H9 (cell line): ENCODE measurements at regions not wholly inside any gene's neighbourhood (a gene's known extent, or its start where the extent isn't known, plus 50 kb on each side); places are given as distances from the start of the nearest gene placed in this dataset.

Experiments
- DNase-seq: peaks from one replicate; pipeline ENCODE4 v3.0.0-alpha.2; 2017
- H2AFZ ChIP-seq: one replicate; pipeline ENCODE4 v1.6.1; 2013; ENCODE audit warnings: mild to moderate bottlenecking, low read length, control low read depth, moderate library complexity
- H2AK5ac ChIP-seq: 2 replicates; pipeline ENCODE4 v1.6.1; 2013; ENCODE audit warnings: low read length, control low read depth, mixed read lengths; ENCODE audit not compliant: insufficient read length
- H2BK120ac ChIP-seq: one replicate; pipeline ENCODE4 v1.6.1; 2013; ENCODE audit warnings: low read depth, mild to moderate bottlenecking, low read length, control low read depth, inconsistent platforms; ENCODE audit not compliant: poor library complexity, severe bottlenecking
- H2BK12ac ChIP-seq: 2 replicates; pipeline ENCODE4 v1.6.1; 2013; ENCODE audit warnings: low read length, control low read depth, mixed read lengths, low read depth; ENCODE audit not compliant: insufficient read length
- H2BK15ac ChIP-seq: 2 replicates; pipeline ENCODE4 v1.6.1; 2013; ENCODE audit warnings: low read depth, low read length, control low read depth
- H2BK20ac ChIP-seq: one replicate; pipeline ENCODE4 v1.6.1; 2013; ENCODE audit warnings: low read depth, mild to moderate bottlenecking, low read length, control low read depth, inconsistent platforms; ENCODE audit not compliant: poor library complexity, severe bottlenecking
- H2BK5ac ChIP-seq: 2 replicates; pipeline ENCODE4 v1.6.1; 2013; ENCODE audit warnings: low read length, control low read depth, mixed read lengths; ENCODE audit not compliant: insufficient read length
- H3K14ac ChIP-seq: 2 replicates; pipeline ENCODE4 v1.6.1; 2013; ENCODE audit warnings: low read length, control low read depth; ENCODE audit not compliant: insufficient read depth
- H3K18ac ChIP-seq: 2 replicates; pipeline ENCODE4 v1.6.1; 2013; ENCODE audit warnings: low read depth, mild to moderate bottlenecking, mixed read lengths, low read length, control low read depth; ENCODE audit not compliant: insufficient read length
- H3K23ac ChIP-seq: 2 replicates; pipeline ENCODE4 v1.6.1; 2013; ENCODE audit warnings: low read length, control low read depth, mixed read lengths, low read depth; ENCODE audit not compliant: insufficient read length
- H3K23me2 ChIP-seq: 2 replicates; pipeline ENCODE4 v1.6.1; 2013; ENCODE audit warnings: low read depth, mild to moderate bottlenecking, mixed read lengths, low read length, control low read depth; ENCODE audit not compliant: insufficient read length, poor library complexity, severe bottlenecking
- H3K27ac ChIP-seq: 2 replicates; pipeline ENCODE4 v1.5.1; 2013; ENCODE audit warnings: low read length, control low read depth, mixed read lengths, low read depth; ENCODE audit not compliant: insufficient read length
- H3K27me3 ChIP-seq: 2 replicates; pipeline ENCODE4 v1.6.1; 2013; ENCODE audit warnings: low read length, control low read depth, inconsistent platforms; ENCODE audit not compliant: insufficient read depth
- H3K4ac ChIP-seq: 2 replicates; pipeline ENCODE4 v1.6.1; 2013; ENCODE audit warnings: low read depth, mild to moderate bottlenecking, control low read depth, inconsistent platforms, low read length, moderate library complexity
- H3K4me1 ChIP-seq: 2 replicates; pipeline ENCODE4 v1.6.1; 2013; ENCODE audit warnings: low read length, control low read depth, inconsistent platforms; ENCODE audit not compliant: insufficient read depth
- H3K4me2 ChIP-seq: 2 replicates; pipeline ENCODE4 v1.6.1; 2013; ENCODE audit warnings: low read length, control low read depth, mixed read lengths; ENCODE audit not compliant: insufficient read length, insufficient read depth
- H3K56ac ChIP-seq: 2 replicates; pipeline ENCODE4 v1.6.1; 2013; ENCODE audit warnings: low read depth, mild to moderate bottlenecking, mixed read lengths, low read length, control low read depth; ENCODE audit not compliant: insufficient read length
- H3K79me1 ChIP-seq: 2 replicates; pipeline ENCODE4 v1.6.1; 2013; ENCODE audit warnings: low read depth, mild to moderate bottlenecking, moderate library complexity, low read length, control low read depth, inconsistent platforms; ENCODE audit not compliant: insufficient read depth, poor library complexity, severe bottlenecking
- H3K79me2 ChIP-seq: 2 replicates; pipeline ENCODE4 v1.6.1; 2013; ENCODE audit warnings: low read length, control low read depth, inconsistent platforms; ENCODE audit not compliant: insufficient read depth
- H3K9ac ChIP-seq: 2 replicates; pipeline ENCODE4 v1.6.1; 2013; ENCODE audit warnings: low read length, control low read depth, mixed read lengths; ENCODE audit not compliant: insufficient read length; ENCODE audit errors: extremely low read depth
- H3K9me3 ChIP-seq: one replicate; pipeline ENCODE4 v1.6.1; 2013; ENCODE audit warnings: low read depth, low read length, inconsistent platforms; ENCODE audit not compliant: control insufficient read depth
- H3T11ph ChIP-seq: one replicate; pipeline ENCODE4 v1.6.1; 2013; ENCODE audit warnings: mild to moderate bottlenecking, low read length, control low read depth, inconsistent platforms
- H4K20me1 ChIP-seq: one replicate; pipeline ENCODE4 v1.6.1; 2013; ENCODE audit not compliant: control insufficient read depth, insufficient read length, insufficient read depth
- H4K5ac ChIP-seq: 2 replicates; pipeline ENCODE4 v1.6.1; 2013; ENCODE audit warnings: low read depth, mild to moderate bottlenecking, mixed read lengths, low read length, control low read depth; ENCODE audit not compliant: insufficient read length
- H4K8ac ChIP-seq: replicated peaks from 2 replicates; pipeline ENCODE4 v1.6.1; 2013; ENCODE audit warnings: low read length, control low read depth, mixed read lengths, low read depth; ENCODE audit not compliant: insufficient read length
- H4K91ac ChIP-seq: 2 replicates; pipeline ENCODE4 v1.6.1; 2013; ENCODE audit warnings: low read depth, mild to moderate bottlenecking, moderate library complexity, mixed read lengths, low read length, control low read depth; ENCODE audit not compliant: insufficient read length
- H3K27ac Mint-ChIP-seq, 3 experiments: 2 replicates in 2 of 3; 3 replicates in 1 of 3; pipeline ENCODE4 v1.8.0; 2020 to 2021; ENCODE audit warnings: mixed read lengths in 3 of 3, mild to moderate bottlenecking in 1 of 3, moderate library complexity in 1 of 3
- H3K27me3 Mint-ChIP-seq: 2 replicates; pipeline ENCODE4 v1.8.0; 2021; ENCODE audit warnings: low read depth, mild to moderate bottlenecking, moderate library complexity, mixed read lengths
- H3K36me3 Mint-ChIP-seq, 3 experiments: 2 replicates in 2 of 3; 3 replicates in 1 of 3; pipeline ENCODE4 v1.8.0; 2020 to 2021; ENCODE audit warnings: low read depth in 3 of 3, mixed read lengths in 3 of 3; ENCODE audit not compliant: insufficient read depth in 1 of 3
- H3K4me1 Mint-ChIP-seq, 2 experiments: 2 replicates each; pipeline ENCODE4 v1.8.0; 2020; ENCODE audit warnings: mixed read lengths in 2 of 2
- H3K4me3 Mint-ChIP-seq, 2 experiments: 2 replicates in 1 of 2; 3 replicates in 1 of 2; pipeline ENCODE4 v1.8.0; 2020 to 2021; ENCODE audit warnings: mild to moderate bottlenecking in 2 of 2, mixed read lengths in 2 of 2, moderate library complexity in 1 of 2
- H3K9me3 Mint-ChIP-seq, 2 experiments: 2 replicates in 1 of 2; 3 replicates in 1 of 2; pipeline ENCODE4 v1.8.0; 2020; ENCODE audit warnings: mild to moderate bottlenecking in 2 of 2, mixed read lengths in 2 of 2, moderate library complexity in 1 of 2
- CTCF ChIP-seq: fragments of 200-600 bp; sonication (generic); conservative IDR thresholded peaks from 3 replicates; pipeline ENCODE4 v1.8.0; 2021; ENCODE audit warnings: antibody characterized with exemption, mild to moderate bottlenecking
- WGBS: extraction: QIAGEN DNeasy Blood & Tissue Kit; methylation state at CpG from one replicate; pipeline ENCODE4 v1.1.7; 2013; ENCODE audit warnings: missing lambda C conversion rate, low lambda C conversion rate, mixed read lengths; ENCODE audit not compliant: insufficient read length; ENCODE audit errors: extremely low coverage; 5-methylcytosine and 5-hydroxymethylcytosine counted together

- TF ChIP-seq CTCF, result no peak
- H3K18ac ChIP-seq, result no peak overlapping the region
- Mint-ChIP-seq H3K36me3 (no peaks in the 10 kb centered on the region; a peak in 1 of 7 replicates), H3K27me3 (peaks cover 26% of the 10 kb centered on the region), H3K27ac (no peak overlapping the region), H3K9me3 (no peaks in the 10 kb centered on the region), H3K4me1 (no peaks in the 10 kb centered on the region), H3K4me3 (no peak overlapping the region)
- no peak overlapping the region for H3T11ph ChIP-seq
- no peak overlapping the region for H4K91ac ChIP-seq
- H2AFZ ChIP-seq, result no peak overlapping the region
- no peaks in the 10 kb centered on the region for H3K27me3 ChIP-seq
- no peak overlapping the region for H3K27ac ChIP-seq
- no peak overlapping the region for H3K14ac ChIP-seq
- no peak overlapping the region for H2BK12ac ChIP-seq
- H4K5ac ChIP-seq, result no peak overlapping the region
- no peak overlapping the region for H3K23ac ChIP-seq
- no peaks in the 10 kb centered on the region for H3K23me2 ChIP-seq
- H2BK20ac ChIP-seq, result no peak overlapping the region
- no peak overlapping the region for H2BK120ac ChIP-seq
- no peak overlapping the region for H3K4ac ChIP-seq
- no peaks in the 10 kb centered on the region for H3K9me3 ChIP-seq
- H4K8ac ChIP-seq, result no peak overlapping the region
- H2BK15ac ChIP-seq, result no peak overlapping the region
- no CpG with 5 or more reads among the region's 1 CpG for WGBS
- H2AK5ac ChIP-seq, result no peak overlapping the region
- no peaks in the 10 kb centered on the region for H3K79me1 ChIP-seq
- no peak overlapping the region for H2BK5ac ChIP-seq
- H3K4me2 ChIP-seq, result no peak overlapping the region
- H3K79me2 ChIP-seq, result no peaks in the 10 kb centered on the region
- H3K56ac ChIP-seq, result no peak overlapping the region
- no peaks in the 10 kb centered on the region for H4K20me1 ChIP-seq
- DNase-seq, result no peak
- H3K9ac ChIP-seq, result no peak overlapping the region
- H3K4me1 ChIP-seq, result no peaks in the 10 kb centered on the region
Observed at GRCh38 chr17:33697557-33697956, 404.5 kb upstream of the ASIC2 start.
